GM21423 (cell line): ENCODE measurements at regions not wholly inside any gene's neighbourhood (a gene's known extent, or its start where the extent isn't known, plus 50 kb on each side); places are given as distances from the start of the nearest gene placed in this dataset.

Experiments
- ATAC-seq: cut with Tn5 transposase; IDR thresholded peaks from one replicate; pipeline ENCODE4 v1.9.1; 2021; ENCODE audit warnings: mild to moderate bottlenecking, moderate library complexity; ENCODE audit not compliant: unreplicated experiment

DNA sequence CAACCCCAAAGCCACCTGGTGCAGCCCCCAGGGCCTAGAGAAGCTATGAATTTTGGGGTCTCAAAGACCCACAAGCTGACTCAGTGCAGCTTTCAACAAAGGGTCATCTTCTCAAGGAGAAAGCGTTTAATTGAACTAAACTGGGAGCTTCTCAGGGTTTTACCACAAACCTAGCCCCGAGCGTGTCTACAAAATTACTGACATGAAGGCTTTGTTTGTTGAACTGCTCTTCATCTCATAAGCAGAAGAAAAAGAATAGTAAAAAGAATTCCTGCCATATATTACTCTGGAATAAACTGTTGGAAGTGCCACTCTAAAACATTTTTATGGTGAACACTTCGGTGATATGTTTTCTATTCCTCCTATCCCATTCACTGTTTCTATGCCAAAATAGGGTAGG, 50.8 kb upstream of the INCENP start:
- ATAC-seq, result no peak

DNA sequence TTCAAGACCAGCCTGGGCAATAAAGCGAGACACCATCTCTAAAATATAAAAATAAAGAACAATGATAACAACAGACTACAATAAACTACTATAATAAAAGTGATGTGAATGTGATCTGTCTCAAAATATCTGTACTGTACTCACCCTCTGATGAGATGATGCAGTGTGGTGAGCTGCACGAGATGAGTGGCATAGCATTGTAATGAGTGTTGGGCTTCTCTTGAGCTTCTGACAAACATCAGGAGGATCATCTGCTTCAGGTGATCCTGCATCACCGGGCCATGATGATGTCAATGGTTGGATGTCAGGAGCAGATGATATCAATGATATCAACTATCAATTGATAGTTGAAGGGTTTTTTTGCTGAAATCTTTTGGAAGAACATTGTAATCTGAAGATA, 52.4 kb upstream of the INCENP start:
- no peak for ATAC-seq

DNA sequence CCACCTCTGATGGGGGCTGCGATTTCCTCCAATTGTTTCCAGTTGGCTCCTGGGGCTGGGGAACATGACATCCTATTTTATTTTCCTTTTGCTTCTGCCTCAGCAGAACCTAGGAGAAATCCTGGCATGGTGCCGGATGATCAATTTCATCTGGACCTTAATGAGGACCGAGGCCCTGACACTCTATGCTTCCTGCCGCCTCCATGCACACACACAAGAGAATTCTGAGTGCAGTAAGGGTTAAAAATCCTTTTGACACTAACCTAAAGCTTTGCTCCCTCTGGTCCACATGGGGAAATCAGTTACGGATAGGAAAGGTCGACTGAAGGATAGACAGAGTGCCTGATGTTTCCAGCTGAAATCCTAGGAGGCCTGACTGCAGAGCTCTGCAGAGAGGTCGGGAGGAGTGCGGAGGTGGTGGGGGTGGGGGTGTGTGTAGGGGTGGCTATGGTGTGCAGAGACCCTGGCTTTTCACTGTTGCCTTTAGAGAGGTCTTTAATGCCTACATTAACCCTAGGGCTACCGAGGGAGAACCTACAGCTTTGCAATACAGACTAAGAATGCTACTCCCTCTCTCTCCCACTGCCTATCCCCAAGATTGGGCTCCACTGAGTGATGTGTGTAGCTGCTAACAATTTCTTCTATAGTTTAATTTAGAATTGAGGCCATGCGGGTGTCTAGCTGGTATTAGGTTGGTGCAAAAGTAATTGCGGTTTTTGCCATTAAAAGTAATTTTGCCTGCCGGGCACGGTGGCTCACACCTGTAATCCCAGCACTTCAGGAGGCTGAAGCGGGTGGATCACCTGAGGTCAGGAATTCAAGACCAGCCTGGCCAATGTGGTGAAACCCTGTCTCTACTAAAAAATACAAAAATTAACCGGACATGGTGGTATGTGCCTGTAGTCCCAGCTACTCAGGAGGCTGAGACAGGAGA, 53.6 kb upstream of the INCENP start:
- ATAC-seq, result no peak

DNA sequence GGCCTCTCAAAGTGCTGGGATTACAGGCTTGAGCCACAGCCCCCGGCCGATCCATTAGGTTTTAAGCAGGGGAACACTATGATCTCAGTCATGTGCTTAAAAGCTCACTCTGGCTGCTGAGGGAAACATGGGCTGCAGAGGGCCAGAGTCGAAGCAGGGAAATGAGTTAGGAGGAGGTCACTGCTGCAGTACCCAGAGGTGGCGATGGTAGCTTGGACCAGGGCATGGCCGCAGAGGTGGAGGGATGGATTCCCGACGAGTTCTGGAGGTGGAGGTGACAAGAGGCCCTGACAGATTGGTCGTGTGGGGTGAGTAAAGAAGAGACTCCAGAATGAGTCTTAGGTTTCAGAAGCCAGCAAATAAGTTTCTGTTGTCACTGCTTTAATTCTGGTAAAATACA, 54.4 kb upstream of the INCENP start:
- ATAC-seq, result no peak

DNA sequence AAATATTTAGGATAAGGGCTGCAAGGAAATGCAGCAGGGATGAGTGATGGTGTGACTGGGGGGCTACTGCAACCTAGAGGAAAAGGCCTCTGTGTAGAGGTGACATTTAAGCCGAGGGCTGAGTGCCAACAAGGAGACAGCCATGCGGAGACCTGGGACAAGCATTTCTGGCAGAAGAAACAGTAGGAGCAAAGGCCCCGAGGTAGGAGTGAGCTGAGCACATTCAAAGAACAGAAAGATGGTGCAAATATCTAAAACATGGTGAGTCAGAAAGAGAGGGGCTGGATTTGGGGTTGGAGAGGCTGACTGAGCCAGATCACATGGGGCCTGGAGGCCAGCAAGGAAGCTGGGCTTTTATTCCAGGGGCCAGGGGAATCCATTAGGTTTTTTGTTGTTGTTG, 55.1 kb upstream of the INCENP start:
- ATAC-seq, result no peak

DNA sequence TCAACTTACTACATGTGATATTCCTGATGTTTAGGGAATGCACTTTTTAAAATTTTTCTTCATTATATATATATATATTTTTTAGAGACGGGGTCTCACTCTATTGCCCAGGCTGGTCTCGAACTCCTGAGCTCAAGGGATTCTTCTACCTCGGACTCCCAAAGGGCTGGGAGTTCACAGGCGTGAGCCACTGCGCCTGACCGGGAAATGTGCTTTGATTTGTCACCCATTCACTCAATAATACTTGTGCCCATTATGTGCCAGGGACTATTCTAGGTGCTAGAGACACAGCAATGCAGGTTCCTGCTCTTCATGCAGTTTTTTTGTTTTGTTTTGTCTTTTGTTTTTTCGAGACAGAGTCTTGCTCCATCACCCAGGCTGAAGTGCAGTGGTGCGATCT, 56.1 kb upstream of the INCENP start:
- ATAC-seq, result no peak

DNA sequence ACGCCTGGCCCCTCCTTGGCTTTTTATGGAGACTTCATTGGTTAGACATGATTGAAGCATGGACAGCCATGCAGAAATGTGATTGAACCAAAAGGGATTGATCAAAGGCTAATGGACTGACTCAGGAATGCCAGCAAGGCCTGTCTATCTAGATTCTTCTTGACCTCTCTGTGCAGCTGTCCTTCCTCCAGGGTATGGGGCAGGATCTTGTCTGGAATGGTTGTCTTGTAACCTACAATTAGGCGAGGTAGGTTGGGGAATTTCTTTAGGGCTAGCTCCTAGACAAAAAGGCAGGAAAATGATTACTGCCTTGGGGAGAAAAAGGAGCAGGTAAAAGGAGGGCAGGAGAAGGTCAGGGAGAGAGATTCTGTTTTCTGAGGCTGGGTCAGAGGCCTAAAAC, 59.6 kb upstream of the INCENP start:
- no peak for ATAC-seq

DNA sequence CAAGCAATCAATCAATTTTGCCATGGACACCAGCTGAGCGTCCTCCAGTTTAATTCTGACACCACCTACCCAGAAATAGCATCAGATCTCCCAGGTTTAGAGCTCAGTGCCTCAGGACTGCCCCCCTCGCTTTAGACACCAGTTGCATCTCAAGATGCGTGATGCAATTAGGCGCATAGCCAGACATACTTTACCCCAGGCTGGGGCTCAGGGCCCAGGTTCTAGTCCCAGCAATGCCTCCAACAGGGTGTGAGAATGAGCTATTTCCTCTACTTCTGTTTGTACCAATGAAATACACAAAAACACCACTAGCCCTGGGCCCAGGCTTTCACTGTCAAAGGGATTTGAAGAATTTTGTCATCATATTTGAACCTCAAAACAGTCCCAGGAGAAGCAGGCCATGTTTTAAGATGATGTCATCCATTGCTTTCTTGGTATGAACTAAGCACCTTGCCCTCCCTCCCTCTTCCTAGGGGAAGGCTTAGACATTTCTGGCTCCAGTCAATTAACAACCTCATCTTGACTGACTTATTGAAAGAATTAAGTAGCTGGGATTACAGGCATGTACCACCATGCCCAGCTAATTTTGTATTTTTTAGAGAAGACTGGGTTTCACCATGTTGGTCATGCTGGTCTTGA, 61.5 kb upstream of the INCENP start:
- ATAC-seq, result no peak

DNA sequence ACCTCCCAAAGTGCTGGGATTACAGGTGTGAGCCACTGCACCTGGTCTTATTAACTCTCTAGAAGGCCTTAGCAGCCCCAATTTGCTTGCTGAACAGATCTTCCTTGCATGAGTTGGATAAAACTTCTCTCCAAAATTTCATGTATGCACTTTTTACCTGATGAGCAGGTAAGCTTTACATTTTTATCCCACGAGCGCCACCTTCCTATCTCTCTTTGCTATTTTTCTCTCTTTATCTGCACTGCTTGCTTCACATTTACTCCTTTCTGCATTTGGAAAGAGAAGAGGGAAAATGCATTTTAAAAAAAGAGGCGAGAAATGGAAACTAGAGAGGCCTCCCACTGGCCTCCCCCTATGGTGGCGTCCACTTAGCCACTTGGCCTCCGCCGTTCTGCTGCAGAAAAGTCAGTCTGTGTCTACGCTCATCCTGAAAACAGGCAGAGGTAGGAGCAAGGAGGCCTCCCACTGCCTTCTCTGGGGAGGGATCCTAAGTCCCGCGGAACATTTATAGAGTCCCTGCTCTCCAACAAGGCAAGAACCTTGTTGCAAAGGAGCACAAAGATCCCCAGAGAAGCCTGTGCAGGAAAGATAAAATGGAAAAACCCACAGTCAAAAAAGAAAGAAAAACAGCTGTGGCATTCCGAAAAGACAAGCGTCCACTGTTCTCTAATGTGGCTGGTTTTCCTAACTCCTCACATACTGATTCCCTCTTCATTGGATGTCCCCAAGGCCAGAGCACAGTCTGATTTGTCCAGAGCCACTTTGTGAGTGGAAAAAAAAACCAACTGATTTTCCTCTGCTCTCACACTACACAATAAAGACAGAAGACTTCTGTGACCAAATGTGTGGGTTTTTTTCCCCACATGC, 62.2 kb upstream of the INCENP start:
- no peak for ATAC-seq

DNA sequence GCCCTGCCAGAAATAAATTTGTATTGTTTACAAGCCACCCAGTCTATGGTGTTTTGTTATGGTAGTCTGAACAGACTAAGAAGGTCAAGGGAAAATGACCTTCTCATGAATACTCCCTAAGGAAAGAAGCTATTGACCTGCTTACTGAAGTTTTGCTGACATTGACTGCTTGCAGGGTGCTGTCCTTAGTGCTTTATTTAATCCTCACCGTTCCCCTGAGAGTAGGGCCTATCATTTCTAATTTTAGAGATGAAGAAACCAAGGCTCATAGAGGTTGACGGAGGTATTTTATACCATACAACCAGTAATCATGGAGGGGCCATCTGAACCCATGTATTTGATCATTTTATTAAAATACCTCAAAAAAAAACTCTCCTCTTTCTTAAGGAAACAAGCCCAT, 66.7 kb upstream of the INCENP start:
- ATAC-seq, result no peak

DNA sequence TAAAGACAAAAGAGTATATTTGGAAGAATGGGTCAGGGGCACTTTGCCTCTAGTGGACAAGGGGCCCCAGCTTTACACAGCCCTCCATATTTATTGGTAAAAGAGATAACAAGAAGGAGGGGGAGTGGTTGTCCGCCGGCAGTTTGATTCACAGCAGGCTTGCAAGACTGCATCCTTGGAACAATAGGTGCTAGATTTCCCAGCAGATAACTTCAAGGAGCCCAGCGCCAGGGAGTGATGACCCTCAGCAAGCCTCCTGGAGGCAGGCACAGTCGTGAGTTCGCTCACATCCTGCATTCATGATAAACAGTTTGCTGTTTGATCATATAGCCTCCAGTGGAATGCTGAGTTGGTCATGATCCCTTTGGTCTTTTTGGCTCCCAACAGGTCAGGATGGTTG, 67.8 kb upstream of the INCENP start:
- no peak for ATAC-seq

DNA sequence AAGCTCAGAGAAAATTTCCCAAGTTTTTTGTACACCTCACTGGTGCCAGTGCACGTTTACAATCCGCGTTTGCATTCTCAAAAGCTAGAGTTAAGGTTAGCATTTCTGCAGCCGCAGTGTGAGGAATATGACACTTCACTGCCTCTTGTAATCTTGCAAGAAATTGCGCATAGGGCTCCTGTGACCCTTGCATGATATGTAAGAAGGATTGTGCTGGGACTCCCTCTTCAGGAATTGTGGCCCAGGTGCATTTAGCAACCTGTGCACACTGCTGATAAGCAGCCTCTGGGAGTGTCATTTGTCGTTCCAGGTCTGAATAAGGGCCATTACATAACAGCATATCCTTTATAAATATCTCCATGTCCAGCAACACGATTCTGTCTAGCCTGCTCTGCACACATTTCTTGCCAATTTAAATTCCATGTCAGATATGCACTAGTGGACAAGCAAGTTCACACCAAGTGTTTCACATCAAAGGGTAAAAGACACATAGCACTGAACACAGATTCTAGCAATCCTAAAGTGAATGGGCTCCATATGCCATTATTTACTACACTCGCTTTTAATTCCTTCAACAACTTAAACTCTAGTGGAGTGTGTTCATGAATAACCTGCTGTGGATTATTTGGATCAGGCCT, 69.2 kb upstream of the INCENP start:
- ATAC-seq, result no peak

DNA sequence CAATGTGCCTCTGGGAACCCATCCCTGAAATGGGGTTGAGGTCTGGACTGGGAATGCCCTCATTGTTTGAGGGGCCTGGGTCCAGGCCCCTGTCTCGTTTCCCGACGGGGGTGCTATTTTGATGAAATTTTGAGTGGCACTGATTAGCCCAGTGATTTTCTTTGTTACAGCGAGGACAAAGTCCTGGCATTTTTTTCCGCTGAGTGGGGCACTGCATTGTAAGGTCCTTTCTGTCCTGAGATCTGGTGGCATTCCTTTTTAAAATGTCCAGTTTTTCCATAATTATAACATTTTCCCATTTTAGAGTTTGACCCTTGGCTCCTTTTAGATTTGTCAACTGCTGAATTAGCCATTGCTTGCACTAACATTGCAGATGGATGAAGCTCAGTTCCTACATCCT, 69.7 kb upstream of the INCENP start:
- no peak for ATAC-seq

DNA sequence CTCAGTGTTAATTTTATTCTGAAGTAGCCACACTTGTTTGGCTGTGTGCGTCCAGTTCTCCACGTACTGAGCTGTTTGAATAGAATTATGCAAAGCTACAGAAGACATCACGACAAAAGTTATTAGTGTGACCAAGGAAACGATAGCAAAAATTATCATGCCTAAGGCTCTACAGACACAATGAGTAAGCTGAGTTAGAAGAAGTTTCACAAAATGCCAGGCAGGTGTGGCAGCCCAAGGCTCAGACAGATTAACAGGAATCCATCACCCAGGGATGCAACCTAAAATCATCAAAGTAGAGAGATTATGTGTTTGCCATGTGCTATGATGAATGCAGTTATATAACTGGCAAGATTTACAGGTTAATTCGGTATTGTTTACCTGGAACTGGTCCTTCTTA, 73.1 kb upstream of the INCENP start:
- ATAC-seq, result no peak

DNA sequence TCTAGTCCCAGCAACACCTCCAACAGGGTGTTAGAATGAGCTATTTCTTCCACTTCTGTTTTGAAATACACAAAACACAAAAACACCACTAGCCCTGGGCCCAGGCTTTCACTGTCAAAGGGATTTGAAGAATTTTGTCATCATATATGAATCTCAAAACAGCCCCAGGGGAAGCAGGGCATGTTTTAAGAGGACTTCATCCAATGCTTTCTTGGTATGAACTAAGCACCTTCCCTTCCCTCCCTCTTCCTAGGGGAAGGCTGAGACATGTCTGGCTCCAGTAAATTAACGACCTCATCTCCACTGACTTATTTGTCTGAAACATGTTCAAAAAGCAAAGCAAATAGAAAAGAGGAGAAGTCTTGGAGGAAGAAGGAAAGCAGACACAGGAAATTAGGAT, 75.7 kb upstream of the INCENP start:
- ATAC-seq, result no peak

DNA sequence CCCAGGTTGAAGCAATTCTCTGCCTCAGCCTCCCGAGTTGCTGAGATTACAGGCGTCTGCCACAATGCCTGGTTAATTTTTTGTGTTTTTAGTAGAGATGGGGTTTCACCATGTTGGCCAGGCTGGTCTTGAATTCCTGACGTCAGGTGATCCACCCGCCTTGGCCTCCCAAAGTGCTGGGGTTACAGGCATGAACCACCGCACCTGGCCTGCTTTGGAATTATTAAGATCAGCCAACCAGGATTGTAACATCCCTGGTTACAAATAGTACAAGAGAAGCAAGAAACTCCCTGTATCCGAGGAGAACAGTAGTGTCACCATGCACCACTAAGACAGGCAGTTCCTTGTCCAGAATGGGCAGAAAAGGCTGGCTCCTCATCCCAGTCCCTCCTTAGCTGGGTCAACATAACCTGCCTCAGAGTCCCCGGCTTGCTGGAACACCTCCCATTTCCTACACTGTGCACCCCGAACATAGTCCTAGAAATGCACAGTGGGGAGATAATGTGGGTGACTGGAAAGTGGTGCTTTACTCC, 77.2 kb upstream of the INCENP start:
- ATAC-seq, result no peak

DNA sequence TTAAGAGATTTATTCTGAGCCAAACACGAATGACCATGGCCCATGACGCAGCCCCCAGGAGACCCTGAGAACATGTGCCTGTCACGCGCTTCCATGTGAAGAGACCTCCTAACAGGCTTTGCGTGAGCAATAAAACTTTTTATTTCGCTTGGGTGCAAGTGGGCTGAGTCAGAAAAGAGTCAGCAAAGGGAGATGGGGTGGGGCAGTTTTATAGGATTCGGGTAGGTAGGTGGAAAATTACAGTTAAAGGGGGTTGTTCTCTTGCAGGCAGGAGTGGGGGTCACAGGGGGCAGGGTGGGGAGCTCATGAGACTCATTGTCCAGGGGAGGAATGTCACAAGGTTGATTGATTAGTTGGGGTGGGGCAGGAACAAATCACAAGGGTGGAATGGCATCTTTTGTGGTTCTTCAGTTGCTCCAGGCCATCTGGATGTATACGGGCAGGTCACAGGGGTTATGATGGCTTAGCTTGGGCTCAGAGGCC, 77.2 kb upstream of the FTH1 start:
- ATAC-seq, result no peak

DNA sequence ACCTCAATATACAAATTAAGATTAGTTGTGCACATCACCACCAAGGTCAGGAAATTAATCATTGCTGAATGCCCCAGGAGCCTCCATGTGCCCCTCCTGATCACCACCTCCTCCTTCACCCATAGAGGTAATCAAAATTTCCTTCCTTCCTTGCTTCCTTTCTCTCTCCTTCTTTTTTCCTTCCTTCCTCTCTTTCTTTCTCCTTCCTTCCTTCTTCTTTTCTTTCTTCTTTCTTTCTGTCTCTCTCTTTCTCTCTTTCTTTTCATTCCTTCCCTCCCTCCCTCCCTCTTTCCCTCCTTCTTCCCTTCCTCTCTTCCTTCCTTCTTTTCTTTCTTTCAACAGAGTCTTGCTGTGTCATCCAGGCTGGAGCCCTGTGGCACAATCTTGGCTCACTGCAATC, 67.9 kb upstream of the FTH1 start:
- ATAC-seq, result no peak

DNA sequence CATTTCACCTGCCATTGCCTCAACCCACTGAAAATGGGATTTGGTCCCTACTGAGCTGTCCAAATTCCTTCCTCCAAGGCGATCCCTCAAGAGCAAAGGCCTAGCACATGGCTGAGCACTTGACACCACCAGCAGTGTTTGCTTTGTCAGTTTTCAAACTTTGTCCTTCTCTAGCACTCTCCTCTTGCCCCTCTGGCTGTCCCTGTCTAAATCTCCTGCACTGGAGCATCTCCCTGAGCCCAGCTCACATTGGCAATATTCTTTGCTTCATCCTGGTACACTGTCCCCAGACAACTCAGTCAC, 66.6 kb upstream of the FTH1 start:
- ATAC-seq, result no peak

DNA sequence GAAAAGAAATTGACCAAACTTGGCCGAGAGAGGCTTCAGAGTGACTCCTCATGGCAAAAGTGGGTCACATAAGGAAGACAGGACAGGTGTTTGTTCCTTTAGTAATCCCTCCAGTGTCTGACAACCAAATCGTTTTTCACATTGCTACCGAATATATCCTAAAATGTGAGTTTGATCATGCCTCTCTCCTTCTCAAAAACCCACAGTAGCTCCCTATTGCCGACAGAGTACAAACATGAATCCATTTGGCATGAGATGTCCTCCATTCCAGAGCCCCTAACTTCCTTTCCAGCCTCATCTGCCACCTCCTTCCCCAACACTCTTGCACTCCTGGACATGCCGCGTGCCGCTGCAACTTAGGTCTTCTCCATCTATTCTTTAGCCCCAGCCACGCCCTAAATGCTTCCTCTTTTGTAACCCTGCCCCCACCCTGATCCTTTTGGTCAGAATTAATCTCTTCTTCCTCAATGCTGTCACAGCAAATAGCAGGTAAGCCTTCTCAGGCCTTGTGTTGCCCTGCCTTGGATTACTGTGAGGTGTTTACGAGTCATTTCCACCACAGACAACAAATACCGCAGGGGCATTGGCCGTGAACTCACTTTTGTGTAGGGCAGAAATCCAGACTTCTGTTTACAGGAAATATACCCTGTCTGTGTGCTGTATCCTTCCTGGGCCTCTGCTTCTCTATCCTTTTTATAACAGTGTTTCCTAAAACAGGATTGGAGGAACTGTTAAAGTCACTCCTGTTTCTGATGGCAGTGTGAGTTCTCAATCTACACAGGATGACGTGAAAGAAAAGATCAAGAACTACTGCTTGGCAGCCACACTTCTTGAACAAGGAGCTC, 66.0 kb upstream of the FTH1 start:
- no peak for ATAC-seq
